HG03045 (cell line): ENCODE measurements at regions not wholly inside any gene's neighbourhood (a gene's known extent, or its start where the extent isn't known, plus 50 kb on each side); places are given as distances from the start of the nearest gene placed in this dataset.
"Not testable (repeated sequence)": the region's sequence is repeated elsewhere in the genome, so short reads cannot be mapped to it uniquely, and the experiment has no call there.

Experiments used
- ATAC-seq: cut with Tn5 transposase; IDR thresholded peaks from one replicate; pipeline ENCODE4 v1.9.1; 2021; ENCODE audit warnings: mild to moderate bottlenecking, moderate library complexity; ENCODE audit not compliant: unreplicated experiment

GRCh38 chr14:71237556-71237955, 330.3 kb downstream of the PCNX1 start:
- ATAC-seq, result no peak

- no peak for ATAC-seq
These were observed 331.6 kb downstream of the PCNX1 start for GRCh38 chr14:71238835-71239234.

GRCh38 chr14:71240171-71240570, 332.9 kb downstream of the PCNX1 start:
- no peak for ATAC-seq

- no peak for ATAC-seq
These were observed 333.7 kb downstream of the PCNX1 start for GRCh38 chr14:71240866-71241520.

GRCh38 chr14:71242237-71242748, 335.0 kb downstream of the PCNX1 start:
- ATAC-seq, result no peak

- no peak for ATAC-seq
These were observed 336.4 kb downstream of the PCNX1 start for GRCh38 chr14:71243697-71244096.

- no peak for ATAC-seq
These were observed 337.1 kb downstream of the PCNX1 start for GRCh38 chr14:71244341-71244740.

GRCh38 chr14:71245659-71246361, 338.6 kb downstream of the PCNX1 start:
- no peak for ATAC-seq

- ATAC-seq, result no peak
These were observed 339.3 kb downstream of the PCNX1 start for GRCh38 chr14:71246539-71246938.

- ATAC-seq, result no peak
These were observed 339.8 kb downstream of the PCNX1 start for GRCh38 chr14:71247106-71247505.

GRCh38 chr14:71248194-71248593, 340.9 kb downstream of the PCNX1 start:
- ATAC-seq, result no peak

- ATAC-seq, result no peak
These were observed 343.1 kb downstream of the PCNX1 start for GRCh38 chr14:71250347-71250746.

GRCh38 chr14:71250791-71251190, 343.5 kb downstream of the PCNX1 start:
- no peak for ATAC-seq

GRCh38 chr14:71254091-71254719, 346.9 kb downstream of the PCNX1 start:
- ATAC-seq, result not testable (repeated sequence)

GRCh38 chr14:71261206-71261605, 353.9 kb downstream of the PCNX1 start:
- ATAC-seq, result no peak

- no peak for ATAC-seq
These were observed 355.2 kb downstream of the PCNX1 start for GRCh38 chr14:71262441-71262840.

- no peak for ATAC-seq
These were observed 357.0 kb downstream of the PCNX1 start for GRCh38 chr14:71264260-71264659.

GRCh38 chr14:71267007-71267513, 359.8 kb downstream of the PCNX1 start:
- peak; percentile 78 for ATAC-seq

- ATAC-seq, result no peak
These were observed 360.4 kb downstream of the PCNX1 start for GRCh38 chr14:71267691-71268090.

- no peak for ATAC-seq
These were observed 362.9 kb downstream of the PCNX1 start for GRCh38 chr14:71270111-71270510.

GRCh38 chr14:71271166-71271945, 364.1 kb downstream of the PCNX1 start:
- ATAC-seq, result no peak
